H1 (cell line): ENCODE measurements at regions not wholly inside any gene's neighbourhood (a gene's known extent, or its start where the extent isn't known, plus 50 kb on each side); places are given as distances from the start of the nearest gene placed in this dataset.

Experiments
- HDAC2 ChIP-seq, 2 experiments: fragments of 300-600 bp in 1 of 2; sonication (generic) in 1 of 2; IDR thresholded peaks; 2 replicates each; pipeline ENCODE4 v1.6.1; 2011 to 2012; ENCODE audit warnings: low read depth in 2 of 2, low read length in 2 of 2, mild to moderate bottlenecking in 2 of 2, moderate library complexity in 2 of 2, borderline replicate concordance in 1 of 2, inconsistent platforms in 1 of 2
- RFX5 ChIP-seq: IDR thresholded peaks from 2 replicates; pipeline ENCODE4 v1.6.1; 2011; ENCODE audit warnings: low read depth, low read length, improper control_type of control experiment, borderline replicate concordance
- SIN3A ChIP-seq, 2 experiments: IDR thresholded peaks in 1 of 2; conservative IDR thresholded peaks in 1 of 2; 2 replicates each; pipeline ENCODE4 v1.6.1; 2011 to 2012; ENCODE audit warnings: low read length in 2 of 2, improper control_type of control experiment in 1 of 2, low read depth in 1 of 2, mild to moderate bottlenecking in 1 of 2

- no peak for TF ChIP-seq HDAC2 (IDR thresholded peaks at IDR 0.05; ENCODE audit: borderline replicate concordance in 1 of 2, low read depth in 2 of 2, low read length in 2 of 2)
- TF ChIP-seq SIN3A (conservative IDR thresholded peaks at IDR 0.05 in 1 of 2, IDR thresholded peaks at IDR 0.05 in 1 of 2; ENCODE audit: low read depth in 1 of 2, low read length in 2 of 2): no peak
- no peak for TF ChIP-seq RFX5
These were observed 157.3 kb downstream of the SLCO1B3 start (continued) for GRCh38 chr12:20967756-20968155.
